NCI-H524 (cell line): ENCODE measurements at regions not wholly inside any gene's neighbourhood (a gene's known extent, or its start where the extent isn't known, plus 50 kb on each side); places are given as distances from the start of the nearest gene placed in this dataset.
"Not testable (repeated sequence)": the region's sequence is repeated elsewhere in the genome, so short reads cannot be mapped to it uniquely, and the experiment has no call there.

Experiments
- DNase-seq, 2 experiments: peaks; one replicate each; lab custom pipeline; 2025; lab: John Stamatoyannopoulos, UW

DNA sequence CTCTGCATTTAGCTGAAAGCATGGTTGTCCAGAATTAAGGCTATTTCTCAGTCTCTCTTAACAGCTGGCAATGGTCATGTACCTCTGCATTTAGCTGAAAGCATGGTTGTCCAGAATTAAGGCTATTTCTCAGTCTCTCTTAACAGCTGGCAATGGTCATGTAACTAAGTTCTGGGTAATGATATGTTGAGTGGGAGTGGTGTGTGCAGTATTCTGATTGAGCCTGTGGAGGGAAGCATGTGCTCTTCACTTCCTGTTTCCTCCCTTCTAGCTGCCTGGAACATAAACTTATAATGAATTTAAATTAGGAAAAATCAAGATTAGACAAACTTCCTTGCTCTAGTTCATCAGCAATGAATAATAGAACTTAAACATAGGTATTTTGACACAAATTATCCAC, 168.5 kb downstream of the MBL2 start:
- DNase-seq = not testable (repeated sequence)

- DNase-seq = no peak
Measured at GRCh38 chr10:52609071-52609470, 163.5 kb downstream of the MBL2 start.

- no peak for DNase-seq
Measured at GRCh38 chr10:52609626-52610240, 162.9 kb downstream of the MBL2 start.

GRCh38 chr10:52615331-52615730, 157.3 kb downstream of the MBL2 start:
- DNase-seq = no peak

GRCh38 chr10:52615756-52616394, 156.7 kb downstream of the MBL2 start:
- DNase-seq = no peak

DNA sequence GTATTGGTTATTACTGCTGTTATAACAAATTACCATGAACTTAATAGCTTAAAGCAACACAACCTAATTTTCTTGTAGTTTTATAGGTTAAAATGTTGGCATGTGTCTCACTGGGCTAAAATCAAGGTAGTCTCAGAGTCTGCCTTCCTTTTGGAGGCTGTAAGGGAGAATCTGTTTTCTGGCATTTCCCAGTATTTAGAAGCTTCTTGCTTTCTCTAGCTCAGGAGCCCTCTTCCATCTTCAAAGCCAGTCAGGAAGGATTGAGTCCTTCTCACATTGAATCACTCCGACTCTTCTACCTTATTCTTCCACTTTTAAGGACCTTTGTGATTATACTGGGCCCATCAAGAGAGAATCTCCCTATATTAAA, 156.2 kb downstream of the MBL2 start:
- no peak for DNase-seq

DNA sequence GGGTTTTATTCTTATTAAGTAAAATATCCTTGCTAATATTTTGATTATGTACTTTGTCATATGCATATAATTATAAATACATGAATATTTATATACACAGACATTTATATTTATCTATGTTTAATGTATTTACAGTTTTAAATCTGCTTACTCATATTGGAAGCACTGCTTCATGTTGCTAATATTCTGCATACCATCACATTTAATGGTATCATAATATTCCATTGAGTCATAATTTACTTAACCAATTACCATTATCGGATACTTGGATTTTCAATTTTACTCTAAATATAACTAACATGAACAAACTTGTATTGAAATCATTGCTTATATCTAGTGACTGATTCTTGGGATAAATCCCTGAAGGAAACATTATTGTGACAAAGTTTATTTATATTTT, 155.2 kb downstream of the MBL2 start:
- no peak for DNase-seq

DNA sequence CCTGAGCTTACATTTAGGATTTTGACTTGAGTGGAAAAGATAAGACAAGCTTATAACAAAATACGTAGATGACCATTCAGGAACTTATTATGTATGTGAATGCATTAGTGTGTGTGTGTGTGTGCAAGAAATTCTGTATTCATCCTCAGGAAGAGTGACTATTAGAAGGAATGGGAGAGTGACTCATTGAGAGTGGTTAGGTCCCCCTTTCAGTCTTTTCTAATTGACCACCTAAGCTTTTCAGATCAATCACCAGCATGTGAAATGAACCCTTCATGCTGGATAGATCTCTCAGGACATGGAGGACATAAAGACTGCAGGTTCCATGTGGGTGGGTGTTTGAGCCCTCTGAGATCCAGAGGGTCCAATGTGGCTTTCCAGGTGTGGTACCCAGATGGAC, 153.5 kb downstream of the MBL2 start:
- no peak for DNase-seq

DNA sequence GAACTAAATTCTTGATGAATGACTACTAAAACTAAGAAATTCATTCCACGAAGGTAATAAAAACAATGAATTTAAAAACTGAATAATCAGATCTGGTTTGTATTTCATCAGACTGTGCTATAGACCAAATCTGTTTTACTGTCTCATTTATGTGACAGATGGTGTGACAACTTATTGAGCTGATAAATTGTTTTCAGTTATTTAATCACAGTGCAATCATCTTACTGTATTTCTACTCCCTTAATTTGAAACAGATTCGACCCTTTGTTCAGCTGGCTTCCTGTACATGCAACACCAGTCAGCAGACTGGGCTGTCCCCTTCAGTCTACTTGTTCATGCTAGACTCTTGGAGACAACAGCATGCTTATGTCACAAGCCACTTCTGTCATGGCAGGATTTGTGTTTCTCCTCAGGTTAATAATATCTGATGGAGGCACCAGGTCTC, 150.9 kb downstream of the MBL2 start:
- peak in 1 of 2 experiments; percentile 25 for DNase-seq

- no peak for DNase-seq
Measured at GRCh38 chr10:52623761-52624160, 148.8 kb downstream of the MBL2 start.

- DNase-seq = no peak
Measured at GRCh38 chr10:52627279-52627678, 145.3 kb downstream of the MBL2 start.

DNA sequence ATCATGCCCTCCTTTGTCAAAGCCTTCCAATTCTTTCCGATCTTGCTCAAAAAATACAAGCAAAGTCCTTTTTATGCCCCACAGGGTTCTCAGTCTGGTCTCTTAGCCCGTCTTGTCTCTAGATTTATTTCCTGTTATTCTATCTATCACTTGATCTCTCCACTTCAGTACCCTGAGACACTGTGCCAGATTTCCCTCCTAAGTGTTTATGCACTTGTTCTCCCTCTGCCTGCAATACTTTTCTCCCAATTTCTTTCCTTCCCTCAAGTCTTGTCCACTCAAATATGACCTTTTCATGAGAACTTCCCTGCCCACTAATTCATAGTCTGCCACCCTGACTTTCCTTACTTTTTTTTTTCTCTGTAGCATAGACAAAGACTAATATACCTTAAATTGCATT, 141.4 kb downstream of the MBL2 start:
- DNase-seq = no peak

DNA sequence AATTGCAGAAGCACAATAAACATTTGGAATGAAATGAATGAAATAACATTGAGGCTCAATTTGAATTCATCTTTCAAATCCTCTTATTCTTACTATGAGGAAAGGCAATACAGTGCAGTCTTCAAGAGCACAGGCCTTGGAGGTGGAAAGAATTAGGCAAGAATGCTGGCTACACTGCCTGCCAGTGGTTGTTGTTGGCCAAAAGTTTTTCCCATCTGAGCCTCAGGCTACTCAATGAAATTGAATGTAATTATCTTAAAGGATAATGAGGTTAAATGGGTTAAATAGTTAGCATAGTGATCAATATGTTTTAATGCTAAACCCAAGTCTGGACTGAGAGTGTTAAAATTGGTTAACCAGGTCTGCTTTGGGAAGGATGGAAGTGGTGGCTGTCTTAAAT, 140.9 kb downstream of the MBL2 start:
- no peak for DNase-seq

DNA sequence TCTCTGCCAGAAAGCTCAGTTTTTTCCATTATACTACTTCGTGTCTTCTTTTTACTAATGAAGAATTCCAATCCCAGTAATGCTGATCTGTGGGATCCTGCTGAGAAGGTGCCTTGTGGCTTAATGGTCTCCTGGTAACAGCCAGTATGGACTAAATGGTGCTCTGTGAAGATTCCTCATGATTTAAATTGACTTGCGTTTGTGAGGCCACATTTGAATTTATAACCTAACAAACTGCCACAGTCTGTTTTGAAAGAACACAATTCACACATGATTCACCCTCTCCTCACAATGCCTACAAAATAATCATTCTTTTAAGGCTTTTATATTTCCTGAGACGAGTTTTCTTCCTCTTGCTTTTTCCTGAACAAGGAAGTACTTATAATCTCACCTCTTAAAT, 140.0 kb downstream of the MBL2 start:
- no peak for DNase-seq

GRCh38 chr10:52633266-52633665, 139.3 kb downstream of the MBL2 start:
- no peak for DNase-seq

DNA sequence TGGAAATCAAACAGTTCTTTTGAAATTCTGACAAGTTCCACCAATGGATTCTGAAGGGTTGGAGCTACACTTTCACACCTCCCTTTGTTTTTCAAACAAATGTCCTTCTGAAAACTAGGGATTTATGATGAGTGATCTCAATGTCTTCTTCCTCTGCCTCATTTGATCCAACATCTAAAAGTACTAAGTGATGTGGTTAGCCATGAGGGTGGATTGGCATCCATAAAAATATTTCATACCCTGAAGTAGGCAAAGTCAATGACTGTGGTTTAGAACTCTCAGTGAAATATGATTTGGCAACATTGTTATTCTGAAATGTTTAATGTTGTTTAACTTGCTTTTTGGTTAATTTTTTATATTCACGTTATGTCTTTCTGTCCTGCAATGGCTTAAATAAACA, 136.9 kb downstream of the MBL2 start:
- no peak for DNase-seq

DNA sequence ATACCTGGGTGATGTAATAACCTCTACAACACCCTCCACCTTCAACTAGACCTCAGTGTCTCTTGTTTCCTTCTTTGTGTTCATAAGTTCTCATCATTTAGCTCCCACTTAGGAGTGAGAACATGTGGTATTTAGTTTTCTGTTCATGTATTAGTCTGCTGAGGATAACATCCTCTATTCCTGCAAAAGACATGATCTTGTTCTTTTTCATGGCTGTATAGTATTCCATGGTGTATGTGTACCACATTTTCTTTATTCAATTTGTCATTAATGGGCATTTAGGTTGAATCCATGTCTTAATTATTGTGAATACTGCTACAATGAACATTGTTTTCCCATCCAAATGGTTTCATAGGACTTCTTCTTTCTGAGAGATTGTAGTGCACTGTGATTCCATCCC, 135.7 kb downstream of the MBL2 start:
- no peak for DNase-seq

GRCh38 chr10:52637592-52637991, 135.0 kb downstream of the MBL2 start:
- no peak for DNase-seq

DNA sequence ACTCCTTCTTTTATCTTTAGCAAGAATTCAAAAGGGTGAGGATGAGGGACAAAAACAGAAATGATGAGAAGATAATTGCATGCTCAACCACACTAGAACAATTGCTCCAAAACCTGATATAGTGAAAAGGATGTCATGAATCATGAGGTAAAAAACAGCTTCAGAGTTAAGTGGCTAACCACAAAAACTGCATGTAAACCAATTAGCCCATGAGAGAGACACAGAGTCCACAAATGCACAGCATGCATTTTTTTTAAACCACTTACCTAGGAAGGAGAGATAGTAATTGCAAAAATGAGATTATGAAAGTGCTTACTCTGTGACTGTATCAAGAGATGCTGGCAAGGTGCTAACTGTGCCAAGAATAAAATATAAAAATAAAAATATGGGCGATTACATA, 132.9 kb downstream of the MBL2 start:
- no peak for DNase-seq

GRCh38 chr10:52642208-52642607, 130.4 kb downstream of the MBL2 start:
- no peak for DNase-seq

GRCh38 chr10:52644373-52645186, 128.0 kb downstream of the MBL2 start:
- peak in 1 of 2 experiments; percentile 7 for DNase-seq

DNA sequence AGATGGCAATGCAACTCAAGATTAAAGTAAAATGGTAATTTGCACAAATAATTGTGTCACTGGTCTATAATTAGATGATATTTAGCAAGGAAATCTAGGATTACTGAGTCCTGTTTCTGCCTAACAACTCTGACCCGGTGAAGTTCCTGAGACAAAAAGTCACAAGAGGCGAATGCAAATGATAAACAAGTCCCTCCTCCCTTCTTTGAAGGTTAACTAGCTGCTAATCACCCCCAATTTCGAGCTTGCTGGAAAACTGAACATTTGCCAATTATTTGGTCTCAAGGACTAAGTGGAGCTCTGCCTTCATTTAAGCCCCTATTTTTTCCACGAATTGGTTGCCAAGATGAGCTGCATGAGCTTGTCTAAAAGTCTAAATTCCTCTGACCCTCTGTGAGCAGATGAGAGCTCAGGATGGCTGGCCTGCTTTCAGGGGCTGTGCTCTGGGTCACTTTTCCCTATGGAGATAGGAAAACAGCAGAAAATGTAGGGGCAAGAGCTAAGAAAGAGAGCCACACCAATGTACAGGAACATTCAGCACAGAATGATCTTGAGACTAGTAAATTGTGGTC, 127.3 kb downstream of the MBL2 start:
- no peak for DNase-seq

GRCh38 chr10:52649511-52649910, 123.1 kb downstream of the MBL2 start:
- DNase-seq = no peak
